ENCODE measurements at regions not wholly inside any gene's neighbourhood (a gene's known extent, or its start where the extent isn't known, plus 50 kb on each side); places are given as distances from the start of the nearest gene placed in this dataset.
"Not testable (repeated sequence)": the region's sequence is repeated elsewhere in the genome, so short reads cannot be mapped to it uniquely, and the experiment has no call there.

DNA sequence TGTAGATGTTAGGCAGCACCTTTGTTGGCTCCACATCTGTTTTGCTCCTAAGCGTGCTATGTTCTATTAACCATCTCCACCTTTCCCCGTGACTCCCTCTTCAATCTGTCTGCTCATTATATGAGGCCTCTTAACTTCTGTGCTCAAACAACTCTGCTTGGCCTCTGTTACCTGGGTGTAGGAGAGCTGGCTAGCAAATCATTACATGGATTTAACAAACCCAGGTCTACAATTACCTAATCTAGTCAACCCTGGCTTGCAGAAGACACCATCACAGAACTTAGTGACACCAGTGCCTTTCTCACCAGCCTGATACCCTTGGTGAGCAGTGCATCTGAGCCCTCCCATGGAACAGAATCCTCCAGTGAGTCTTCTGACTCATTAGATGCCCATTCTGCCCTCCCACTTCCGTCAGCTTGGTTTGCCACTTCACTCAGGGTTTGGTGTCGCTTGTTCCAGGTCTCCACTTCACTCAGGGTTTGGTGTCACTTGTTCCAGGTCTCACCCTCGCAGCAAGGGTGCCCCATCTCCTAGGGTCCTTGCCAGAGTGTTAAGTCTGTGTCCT is 92.0 kb upstream of the KIF26B start:
- DNase-seq: no peak

DNA sequence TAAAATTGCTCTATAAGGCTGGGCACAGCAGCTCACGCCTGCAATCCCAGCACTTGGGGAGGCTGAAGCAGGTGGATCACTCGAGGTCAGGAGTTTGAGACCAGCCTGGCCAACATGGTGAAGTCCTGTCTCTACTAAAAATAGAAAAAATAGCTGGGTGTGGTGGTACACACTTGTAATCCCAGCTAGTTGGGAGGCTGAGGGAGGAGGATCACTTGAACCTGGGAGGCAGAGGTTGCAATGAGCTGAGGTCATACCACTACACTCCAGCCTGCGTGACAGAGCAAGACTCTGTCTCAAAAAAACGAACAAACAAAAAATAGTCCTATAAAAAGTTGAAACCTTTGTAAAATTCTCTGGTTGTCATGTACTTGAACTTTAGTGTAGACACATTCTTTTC is 93.0 kb upstream of the KIF26B start:
- not testable (repeated sequence) for DNase-seq

DNA sequence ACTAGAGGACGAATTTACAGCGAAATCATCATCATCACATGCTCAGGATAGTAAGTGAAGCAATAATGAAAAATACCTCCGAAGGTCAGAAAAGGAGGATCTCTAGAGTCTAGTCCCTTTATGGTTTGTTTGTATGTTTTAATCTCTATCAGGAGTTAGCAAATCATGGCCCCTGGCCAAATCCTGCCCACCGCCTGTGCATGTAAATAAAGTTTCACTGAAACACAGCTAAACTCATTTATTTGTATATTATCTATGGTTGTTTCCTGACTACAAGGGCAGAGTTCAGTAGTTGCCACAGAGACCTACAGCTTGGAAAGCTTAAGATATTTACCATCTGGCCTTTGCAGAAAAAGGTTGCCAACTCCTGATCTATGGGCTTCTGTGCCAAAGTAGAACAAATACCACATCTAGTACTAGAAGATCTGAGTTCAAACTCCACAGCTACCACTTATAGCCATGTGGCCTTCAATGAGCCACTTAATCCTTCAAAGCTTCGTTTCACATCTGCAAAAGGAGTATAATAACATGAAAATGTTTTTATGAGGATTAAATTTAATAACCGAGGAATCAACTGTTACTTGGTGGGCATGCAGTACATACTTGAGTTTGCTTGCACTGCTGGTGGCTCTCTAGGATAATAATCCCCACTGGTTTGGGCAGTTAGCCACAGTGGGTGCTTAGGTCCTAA is 94.0 kb upstream of the KIF26B start:
- no peak for DNase-seq

DNA sequence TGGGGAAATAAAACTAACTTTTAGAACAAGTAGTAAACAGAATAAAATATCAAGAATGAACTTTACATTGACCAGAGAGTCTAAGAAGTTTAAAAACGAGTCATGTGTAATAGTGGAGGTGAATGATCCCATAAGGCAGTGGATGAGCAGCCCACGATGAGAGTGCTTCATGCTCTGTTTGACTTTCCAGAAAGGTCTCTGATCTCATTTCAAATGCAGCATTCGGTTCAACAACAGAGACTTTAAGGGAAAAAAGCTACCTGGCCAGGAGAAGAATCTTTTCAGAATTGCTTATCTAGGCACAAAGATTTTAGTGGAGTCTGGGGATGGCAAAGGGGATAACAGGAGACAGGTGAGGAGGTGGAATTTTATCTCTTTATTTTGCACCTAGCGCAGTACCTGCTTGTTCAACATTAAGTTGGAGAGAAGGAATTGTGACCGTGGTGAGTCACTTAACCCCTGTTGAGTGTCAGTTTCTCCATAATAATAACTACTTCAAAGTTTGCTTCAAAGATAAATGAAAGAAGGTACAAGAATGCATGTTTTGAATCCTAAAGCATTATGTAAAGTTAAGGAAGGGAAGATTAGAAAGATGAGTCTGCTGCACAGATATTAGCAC is 94.9 kb upstream of the KIF26B start:
- no peak for DNase-seq

DNA sequence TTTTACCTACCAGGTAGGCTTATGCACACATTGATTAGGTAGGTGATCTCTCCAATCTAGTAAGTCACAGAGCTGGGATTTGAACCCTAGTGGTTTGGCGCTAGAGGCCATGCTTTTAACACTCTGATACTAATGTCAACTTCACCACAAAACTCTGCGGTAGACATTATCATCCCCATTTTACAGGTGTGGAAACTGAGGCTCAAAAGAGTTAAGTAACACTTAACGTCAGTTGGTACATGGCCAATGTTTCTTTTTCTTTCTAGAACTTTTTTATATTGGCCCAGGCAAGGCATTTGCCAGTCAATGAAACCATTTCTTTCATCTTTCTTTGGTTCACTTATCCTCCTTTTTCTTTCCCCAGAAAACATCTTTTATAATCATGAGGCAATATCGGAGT is 95.9 kb upstream of the KIF26B start:
- no peak for DNase-seq

DNA sequence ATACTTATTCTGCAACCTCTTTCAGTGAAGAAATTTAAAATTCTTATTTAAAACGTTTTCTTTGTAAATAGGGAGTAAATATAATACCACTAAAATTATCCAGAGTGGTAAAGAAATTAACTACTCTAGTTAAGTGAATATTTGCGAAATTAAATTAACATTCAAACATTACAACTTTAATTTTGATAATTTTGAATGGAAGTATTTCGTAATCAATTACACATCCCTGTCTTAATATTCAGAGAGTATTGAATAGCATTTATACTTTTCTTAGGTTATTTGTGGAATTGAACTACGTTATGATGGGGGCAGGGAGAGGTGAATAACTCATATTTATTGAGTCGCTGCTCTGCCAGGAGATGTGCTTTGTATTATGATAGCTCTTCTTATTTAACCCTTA is 96.3 kb upstream of the KIF26B start:
- no peak for DNase-seq

DNA sequence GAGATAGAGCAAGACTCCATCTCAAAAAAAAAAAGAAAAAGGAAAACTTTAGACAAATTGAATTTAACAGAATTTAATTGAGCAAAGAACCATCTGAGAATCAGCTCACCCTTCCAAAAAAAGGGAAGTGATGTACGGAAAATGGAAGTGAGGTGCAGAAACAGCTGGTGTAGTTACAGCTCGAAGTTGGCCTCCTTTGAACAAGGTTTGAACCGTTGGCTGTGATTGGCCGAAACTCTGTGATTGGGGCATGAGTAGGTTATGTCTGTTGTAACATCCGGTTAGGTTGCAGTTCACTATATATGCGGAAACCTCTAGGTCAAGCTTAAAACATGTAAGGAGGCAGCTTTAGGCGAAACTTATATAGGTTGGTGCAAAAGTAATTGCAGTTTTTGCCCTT is 97.9 kb upstream of the KIF26B start:
- no peak for DNase-seq

DNA sequence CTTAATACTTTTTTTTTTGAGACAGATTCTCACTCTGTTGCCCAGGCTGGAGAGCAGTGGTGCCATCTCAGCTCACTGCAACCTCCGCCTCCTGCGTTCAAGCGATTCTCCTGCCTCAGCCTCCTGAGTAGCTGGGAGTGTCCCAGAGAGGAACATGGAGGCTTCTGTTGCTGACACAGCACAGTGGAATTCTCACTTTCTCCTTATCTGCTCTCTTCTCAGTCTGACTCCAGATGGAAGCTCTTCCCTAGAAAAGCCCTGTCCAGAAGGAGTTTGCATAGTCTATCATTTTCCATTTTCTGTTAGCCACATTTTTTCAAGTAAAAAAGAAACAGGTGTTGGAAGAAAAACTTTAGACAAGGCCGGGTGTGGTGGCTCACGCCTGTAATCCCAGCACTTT is 98.5 kb upstream of the KIF26B start:
- not testable (repeated sequence) for DNase-seq

DNA sequence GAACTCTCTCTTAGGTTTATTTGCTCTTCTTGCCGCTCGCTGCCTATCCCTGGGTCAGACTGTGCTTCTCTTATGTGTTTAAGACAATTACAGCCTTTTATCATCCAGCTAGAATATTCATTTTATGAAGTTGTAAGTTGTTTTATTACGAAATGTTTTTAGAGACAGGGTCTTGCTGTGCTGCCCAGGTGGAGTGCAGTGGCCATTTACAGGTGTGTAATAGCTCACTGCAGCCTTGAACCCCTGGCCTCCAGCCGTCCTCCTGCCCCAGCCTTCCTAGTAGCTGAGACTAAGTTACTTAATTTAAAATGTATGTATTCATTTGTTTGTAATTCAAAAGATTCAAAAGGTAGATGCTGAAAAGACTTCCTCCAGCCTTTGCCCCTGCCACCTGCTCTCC is 99.0 kb upstream of the KIF26B start:
- DNase-seq: no peak

DNA sequence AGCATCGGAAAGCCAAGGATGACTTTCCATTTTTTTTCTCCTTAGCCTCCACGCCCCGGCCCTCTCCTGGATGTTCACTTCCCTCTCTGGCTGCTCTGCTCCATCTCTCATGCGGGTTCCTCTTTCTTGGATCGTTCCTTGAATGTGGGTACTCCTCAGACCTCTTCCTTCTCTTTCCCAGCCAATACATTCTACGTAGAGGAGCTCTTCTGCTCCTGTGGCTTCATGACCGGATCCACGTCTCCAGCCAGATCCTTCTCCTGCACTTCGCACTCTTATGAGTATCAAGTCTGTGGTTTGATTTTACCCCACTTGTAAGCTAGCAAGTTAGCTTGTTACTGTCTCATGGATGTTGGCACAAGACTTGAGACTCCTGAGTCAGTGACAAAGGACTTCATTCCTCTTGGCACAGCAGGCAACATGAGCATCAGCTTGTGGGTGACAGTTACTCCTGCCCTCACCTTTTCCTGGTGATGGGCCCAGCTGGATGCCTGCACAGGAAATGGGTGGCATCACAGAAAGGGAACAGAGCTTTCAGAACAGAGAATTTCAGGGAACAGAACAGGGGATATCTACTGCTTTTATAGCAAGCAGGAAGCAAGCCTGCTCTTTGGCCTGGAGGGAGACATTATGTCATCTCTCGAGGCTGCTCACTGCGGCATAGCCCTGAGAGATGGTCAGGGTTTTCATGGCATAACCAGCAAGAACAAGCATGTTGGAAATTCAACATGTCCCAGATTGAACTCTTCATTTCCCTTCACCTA is 100.1 kb upstream of the KIF26B start:
- no peak for DNase-seq

DNA sequence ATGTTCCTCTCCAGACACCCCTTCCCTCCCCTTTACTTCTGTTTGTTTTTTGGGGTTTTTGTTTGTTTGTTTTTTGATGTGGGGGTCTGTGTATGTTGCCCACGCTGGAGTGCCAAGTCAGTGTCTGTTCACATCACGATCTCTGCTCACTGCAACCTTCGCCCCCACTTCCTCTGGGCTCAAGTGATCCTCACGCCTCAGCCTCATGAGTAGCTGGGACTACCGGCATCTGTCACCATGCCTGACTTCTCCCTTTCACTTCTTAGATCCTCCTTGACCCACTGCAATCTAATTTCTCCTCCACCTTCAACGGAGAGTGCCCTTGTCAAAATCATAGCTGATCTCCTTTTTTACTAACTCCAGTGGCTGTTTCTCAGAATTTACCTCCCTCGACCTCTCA is 100.7 kb upstream of the KIF26B start:
- DNase-seq: peak in 3 of 56 donors; percentile 4 to 7 (median 7)

DNA sequence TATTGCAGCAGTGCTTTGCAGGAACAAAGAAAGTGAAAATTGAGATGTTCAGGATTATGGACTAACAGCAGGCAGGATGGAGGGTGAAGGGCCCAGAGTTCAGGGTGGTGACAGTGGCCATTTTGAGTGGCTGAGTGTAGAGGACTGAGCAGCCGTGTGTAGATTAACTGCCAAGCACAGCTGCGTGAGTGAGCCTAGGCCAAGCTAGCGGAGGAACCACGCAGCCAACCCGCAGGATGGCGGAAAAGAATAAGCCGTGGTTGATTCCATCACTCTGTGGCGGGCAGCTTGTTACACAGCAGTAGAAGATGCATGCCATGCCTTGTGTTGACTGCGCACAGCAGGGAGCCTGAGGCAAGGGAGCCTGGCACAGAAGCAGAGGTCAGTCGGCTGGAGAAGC is 102.5 kb upstream of the KIF26B start:
- no peak for DNase-seq

DNA sequence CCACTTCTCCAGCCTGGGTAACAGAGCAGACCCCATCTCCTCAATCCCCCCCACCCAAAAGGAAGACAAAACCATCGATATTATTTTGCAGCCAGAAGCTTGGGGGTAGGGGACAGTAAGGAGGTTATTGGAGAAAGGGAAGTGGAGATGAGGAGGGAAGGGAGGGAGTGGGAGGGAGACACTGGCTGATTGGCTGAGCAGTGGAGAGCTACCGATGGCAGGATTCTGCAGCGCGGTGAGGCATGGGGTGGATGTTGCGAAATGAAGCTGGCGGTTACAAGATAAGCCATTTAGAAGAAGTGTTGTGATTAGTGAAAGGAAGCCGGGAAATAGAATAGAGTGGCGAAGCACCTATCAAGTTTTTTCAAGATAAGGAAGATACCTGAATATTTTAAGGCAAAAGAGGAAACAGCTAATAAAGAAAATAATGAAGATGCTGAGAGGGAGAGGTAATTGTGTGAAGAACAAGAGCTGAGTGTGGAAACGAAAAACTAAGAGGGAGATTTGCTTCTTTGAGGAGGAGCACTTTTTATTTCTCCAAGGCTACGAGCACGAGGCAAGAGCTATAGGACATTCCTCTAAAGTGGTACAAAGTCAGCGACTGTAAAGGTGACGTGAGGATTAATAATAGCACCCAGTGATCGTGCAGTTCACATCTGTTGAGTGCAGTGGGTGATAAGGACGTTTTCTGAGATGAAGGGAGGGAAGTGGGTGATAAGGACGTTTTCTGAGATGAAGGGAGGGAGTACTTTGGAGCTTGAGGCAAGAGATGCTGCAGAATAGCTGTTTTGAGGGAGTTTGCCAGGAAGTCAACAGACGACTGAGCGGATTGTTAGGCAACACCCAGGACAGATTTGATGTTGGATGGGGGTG is 103.2 kb upstream of the KIF26B start:
- DNase-seq: peak in 10 of 56 donors; percentile 7 to 48 (median 14)

DNA sequence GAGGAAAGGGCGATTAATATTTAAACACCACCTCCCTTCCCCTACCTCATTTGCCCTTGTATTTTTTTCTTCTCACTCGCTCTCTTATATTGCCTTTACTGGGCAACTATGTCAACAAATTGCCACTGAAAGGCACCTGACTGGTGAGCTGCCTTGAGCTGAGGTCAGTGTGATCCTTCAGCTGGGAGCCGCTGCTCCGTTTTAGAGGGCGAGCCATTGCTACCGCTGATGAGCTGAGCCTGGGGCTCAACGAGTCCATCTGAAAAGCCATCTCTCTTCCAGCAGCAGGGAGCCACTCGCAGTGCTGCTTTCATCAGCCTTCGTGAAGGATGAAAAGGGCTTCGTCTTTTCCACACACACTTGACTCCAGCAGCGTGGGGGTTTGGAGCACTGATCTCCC is 108.0 kb upstream of the KIF26B start:
- no peak for DNase-seq

DNA sequence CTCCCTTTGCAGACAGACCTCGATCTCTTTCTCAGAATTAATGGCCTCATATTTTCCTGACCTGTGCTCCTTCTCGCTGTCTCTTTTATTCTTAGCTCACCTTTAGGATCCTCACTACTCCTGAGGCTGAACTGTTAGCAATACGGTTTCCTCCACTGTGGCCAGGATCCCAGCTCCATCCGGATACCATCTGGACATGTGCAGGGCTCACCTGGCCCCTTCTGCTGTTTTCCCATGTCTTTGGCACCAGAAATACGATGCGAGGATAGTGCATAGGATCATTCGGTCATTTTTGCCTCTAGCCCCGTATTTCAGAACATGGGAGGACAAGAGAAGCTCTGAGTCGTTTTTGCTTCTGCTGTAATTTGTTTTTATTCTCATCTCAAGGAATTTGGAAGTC is 108.5 kb upstream of the KIF26B start:
- DNase-seq: no peak

DNA sequence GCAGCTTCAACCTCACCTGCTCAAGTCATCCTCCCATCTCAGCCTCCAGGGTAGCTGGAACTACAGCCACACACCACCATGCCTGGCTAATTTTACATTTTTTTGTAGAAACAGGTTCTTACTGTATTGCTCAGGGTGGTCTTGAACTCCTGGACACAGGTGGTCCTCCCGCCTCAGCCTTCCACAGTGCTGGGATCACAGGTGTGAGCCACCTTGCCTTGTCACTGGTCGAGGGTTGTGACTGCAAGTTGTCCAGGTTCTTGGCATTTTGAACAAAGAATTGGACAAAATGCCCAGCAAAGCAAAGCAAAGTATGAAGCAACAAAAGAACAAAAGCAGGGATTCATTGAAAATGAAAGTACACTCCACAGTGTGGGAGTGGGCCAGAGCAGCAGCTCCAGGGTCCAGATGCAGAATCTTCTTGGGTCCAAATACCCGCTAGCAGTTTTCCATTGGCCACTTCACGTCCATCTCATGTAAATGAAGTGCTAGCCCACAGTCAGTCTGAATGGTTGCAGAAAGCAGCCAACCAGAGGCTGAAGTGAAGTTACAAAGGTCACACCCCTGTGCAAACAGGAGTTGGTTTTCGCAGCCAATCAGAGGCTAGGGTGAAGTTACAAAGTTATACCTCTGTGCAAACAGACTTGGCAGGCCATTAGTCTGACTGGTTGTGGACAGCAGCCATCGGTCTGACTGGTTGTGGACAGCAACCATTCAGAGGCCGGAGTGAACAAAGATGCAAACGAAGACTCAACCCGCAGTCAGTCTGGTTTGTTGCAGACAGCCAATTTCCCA is 109.5 kb upstream of the KIF26B start:
- DNase-seq: peak in 14 of 56 donors; percentile 5 to 57 (median 16)

DNA sequence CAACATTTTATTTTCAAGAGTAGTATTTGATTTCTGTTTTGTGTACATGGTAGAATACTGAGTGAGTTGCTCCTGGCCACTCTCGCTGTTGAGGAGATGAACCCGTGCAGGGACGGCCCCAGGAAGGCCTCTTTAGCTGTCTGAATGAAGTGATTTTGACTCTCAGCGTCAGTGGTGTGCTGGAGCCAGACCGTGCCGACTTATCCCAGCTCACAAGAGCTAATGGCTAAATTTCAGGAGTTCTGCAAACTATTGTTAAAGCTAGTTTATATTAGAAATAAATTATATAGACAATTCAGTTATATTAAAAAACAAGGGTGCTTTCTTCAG is 111.2 kb upstream of the KIF26B start:
- DNase-seq: no peak

DNA sequence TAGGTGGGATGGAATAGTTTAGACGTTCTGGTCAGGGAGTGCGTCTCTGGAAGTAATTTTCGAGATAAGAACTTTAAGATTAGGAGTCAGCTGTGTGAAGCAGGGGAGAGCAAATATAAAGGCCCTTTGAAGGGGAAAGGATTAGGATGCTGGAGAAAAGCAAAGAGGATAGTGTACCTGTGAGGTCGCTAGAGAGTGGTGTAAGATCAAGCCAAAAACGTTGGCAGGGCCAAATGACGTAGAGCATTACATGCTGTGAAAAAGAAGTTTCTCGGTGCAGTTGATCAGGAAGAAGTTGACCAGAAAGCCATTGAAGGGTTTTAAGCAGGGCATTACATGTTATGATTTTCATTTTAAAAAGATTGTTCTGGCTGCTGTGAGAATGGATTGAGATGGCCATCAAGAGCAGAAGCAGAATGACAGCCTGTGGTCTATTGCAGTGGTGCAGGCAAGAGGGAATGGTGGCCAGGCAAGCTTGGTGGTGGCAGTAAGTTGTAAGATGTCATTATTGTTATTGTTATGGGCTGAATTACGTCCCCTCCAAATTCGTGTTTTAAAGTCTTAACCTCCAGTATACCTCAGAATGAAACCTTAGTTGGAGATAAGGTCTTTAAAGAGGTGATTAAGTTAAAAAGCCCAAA is 113.6 kb upstream of the KIF26B start:
- no peak for DNase-seq

DNA sequence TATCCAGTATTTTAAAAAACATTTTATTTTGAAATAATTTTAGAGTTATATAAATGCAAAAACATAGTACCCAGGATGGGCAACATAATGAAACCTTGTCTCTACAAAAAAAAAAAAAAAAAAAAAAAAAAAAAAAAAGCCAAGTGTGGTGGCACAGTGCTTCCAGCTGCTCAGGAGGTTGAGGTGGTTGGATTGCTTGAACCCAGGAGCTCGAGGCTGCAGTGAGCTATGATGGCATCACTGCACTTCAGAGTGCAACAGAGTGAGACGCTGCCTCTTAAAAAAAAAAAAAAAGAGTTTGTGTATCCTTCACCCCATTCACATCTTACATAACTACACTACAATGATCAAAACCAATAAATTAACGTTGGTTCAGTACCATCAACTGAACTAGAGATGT is 115.6 kb upstream of the KIF26B start:
- no peak for DNase-seq

DNA sequence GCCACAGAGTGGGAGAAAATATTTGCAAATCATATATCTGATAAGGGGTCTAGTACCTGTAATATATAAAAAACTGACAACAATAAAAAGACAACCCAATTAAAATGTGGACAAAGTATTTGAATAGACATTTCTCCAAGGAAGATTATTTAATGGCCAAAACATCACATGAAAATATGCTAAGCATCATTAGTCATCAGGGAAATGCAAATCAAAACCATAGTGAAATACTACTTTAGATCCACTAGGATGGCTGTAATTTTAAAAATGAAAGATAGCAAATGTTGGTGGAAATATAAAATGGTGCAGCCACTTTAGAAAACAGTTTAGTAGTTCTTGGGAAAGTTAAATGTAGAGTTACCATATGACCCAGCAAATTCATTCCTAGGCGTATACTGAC is 118.7 kb upstream of the KIF26B start:
- DNase-seq: no peak

Data from amygdala (tissue), 56 donors.